T-helper 2 cell treated with Interferon-gamma antibody and Interleukin-4, amounts not matched to agents 100 ng/mL and 5 ng/mL, for 36 hours (primary cell): ENCODE measurements at regions not wholly inside any gene's neighbourhood (a gene's known extent, or its start where the extent isn't known, plus 50 kb on each side); places are given as distances from the start of the nearest gene placed in this dataset.
"Not testable (repeated sequence)": the region's sequence is repeated elsewhere in the genome, so short reads cannot be mapped to it uniquely, and the experiment has no call there.

Experiments
- intact Hi-C: fragments of 100-400 bp; cut with micrococcal nuclease; formaldehyde crosslinking; loops from one replicate; pipeline ENCODE4 v1.15.1; 2023

- intact Hi-C loops: no loop called here
Observed at GRCh38 chr4:116688536-116688935, 396.8 kb downstream of the TRAM1L1 start.

- intact Hi-C loops: no loop called here
Observed at GRCh38 chr4:116668190-116668589, 417.2 kb downstream of the TRAM1L1 start.

- intact Hi-C loops: no loop called here
Observed at GRCh38 chr4:116665716-116666115, 419.7 kb downstream of the TRAM1L1 start.

- intact Hi-C loops: no loop called here
Observed at GRCh38 chr4:116664198-116664597, 421.2 kb downstream of the TRAM1L1 start.

- intact Hi-C loops: no loop called here
Observed at GRCh38 chr4:116639070-116639577, 446.3 kb downstream of the TRAM1L1 start.

GRCh38 chr4:116638592-116638991, 446.8 kb downstream of the TRAM1L1 start:
- intact Hi-C loops: no loop called here

GRCh38 chr4:116636917-116637316, 448.5 kb downstream of the TRAM1L1 start:
- intact Hi-C loops: no loop called here

- intact Hi-C loops: no loop called here
Observed at GRCh38 chr4:116632269-116632668, 453.1 kb downstream of the TRAM1L1 start.

GRCh38 chr4:116628598-116628997, 456.8 kb downstream of the TRAM1L1 start:
- intact Hi-C loops: no loop called here

GRCh38 chr4:116627545-116627944, 457.8 kb downstream of the TRAM1L1 start:
- intact Hi-C loops: no loop called here

- intact Hi-C loops: not testable (repeated sequence)
Observed at GRCh38 chr4:116619508-116619907, 465.9 kb downstream of the TRAM1L1 start.

GRCh38 chr4:116618638-116619037, 466.7 kb downstream of the TRAM1L1 start:
- intact Hi-C loops: no loop called here

GRCh38 chr4:116603096-116603495, 482.3 kb downstream of the TRAM1L1 start:
- intact Hi-C loops: no loop called here

GRCh38 chr4:116599859-116600258, 485.5 kb downstream of the TRAM1L1 start:
- intact Hi-C loops: no loop called here

- intact Hi-C loops: no loop called here
Observed at GRCh38 chr4:116598980-116599789, 486.2 kb downstream of the TRAM1L1 start.

GRCh38 chr4:116598155-116598979, 487.0 kb downstream of the TRAM1L1 start:
- intact Hi-C loops: no loop called here

- intact Hi-C loops: no loop called here
Observed at GRCh38 chr4:116590648-116591047, 494.7 kb downstream of the TRAM1L1 start.

GRCh38 chr4:116588783-116589182, 496.6 kb downstream of the TRAM1L1 start:
- intact Hi-C loops: no loop called here

- intact Hi-C loops: no loop called here
Observed at GRCh38 chr4:116585246-116585645, 500.1 kb downstream of the TRAM1L1 start.

- intact Hi-C loops: no loop called here
Observed at GRCh38 chr4:116577321-116577720, 508.1 kb downstream of the TRAM1L1 start.

- intact Hi-C loops: no loop called here
Observed at GRCh38 chr4:116573540-116573939, 511.8 kb downstream of the TRAM1L1 start.

GRCh38 chr4:116561768-116562167, 523.6 kb downstream of the TRAM1L1 start:
- intact Hi-C loops: no loop called here
